CD4-positive, alpha-beta memory T cell (primary cell): ENCODE measurements at regions not wholly inside any gene's neighbourhood (a gene's known extent, or its start where the extent isn't known, plus 50 kb on each side); places are given as distances from the start of the nearest gene placed in this dataset.
"Not testable (repeated sequence)": the region's sequence is repeated elsewhere in the genome, so short reads cannot be mapped to it uniquely, and the experiment has no call there.

Source experiments
- CTCF ChIA-PET: fragments of 350-600 bp; sonication (Branson Sonifier 250); formaldehyde crosslinking; loops from one replicate; lab custom pipeline; 2021; ENCODE audit warnings: inconsistent platforms; ENCODE audit not compliant: partially characterized antibody; lab: Charles Lee
- POLR2A ChIA-PET: fragments of 350-600 bp; sonication (Branson Sonifier 250); formaldehyde crosslinking; loops from one replicate; lab custom pipeline; 2021; ENCODE audit not compliant: partially characterized antibody; lab: Charles Lee
- DNase-seq, 5 donors: peaks; one replicate each; pipeline versions ENCODE4 v3.0.0 to v3.0.0-alpha.2; 2020 to 2022; ENCODE audit warnings: mixed read lengths in 1 of 5
- H3K27ac ChIP-seq: one replicate; pipeline ENCODE4 v1.7.0; 2013; ENCODE audit warnings: low read depth, low read length
- H3K27me3 ChIP-seq: 2 replicates; pipeline ENCODE4 v1.7.0; 2013; ENCODE audit warnings: mild to moderate bottlenecking, low read length, moderate library complexity; ENCODE audit not compliant: insufficient read depth
- H3K36me3 ChIP-seq: 2 replicates; pipeline ENCODE4 v1.7.0; 2013; ENCODE audit warnings: mild to moderate bottlenecking, low read length, moderate library complexity; ENCODE audit not compliant: insufficient read depth
- H3K4me1 ChIP-seq: 2 replicates; pipeline ENCODE4 v1.7.0; 2013; ENCODE audit warnings: mild to moderate bottlenecking, low read length, moderate library complexity; ENCODE audit not compliant: insufficient read depth
- H3K4me3 ChIP-seq, 2 donors: one replicate each; pipeline ENCODE4 v1.7.0; 2013; ENCODE audit warnings: low read length in 2 of 2, mild to moderate bottlenecking in 1 of 2
- H3K9me3 ChIP-seq, 2 donors: one replicate each; pipeline ENCODE4 v1.7.0; 2013; ENCODE audit warnings: low read length in 2 of 2, control low read depth in 1 of 2; ENCODE audit not compliant: control insufficient read depth in 1 of 2
- H3K27ac Mint-ChIP-seq, 7 donors: one replicate each; pipeline ENCODE4 v1.8.0; 2020 to 2021; ENCODE audit warnings: mixed read lengths in 7 of 7, mild to moderate bottlenecking in 6 of 7, inconsistent platforms in 3 of 7, moderate library complexity in 3 of 7
- H3K27me3 Mint-ChIP-seq, 2 donors: one replicate each; pipeline ENCODE4 v1.8.0; 2020 to 2021; ENCODE audit warnings: mixed read lengths in 2 of 2
- H3K36me3 Mint-ChIP-seq, 2 donors: one replicate each; pipeline ENCODE4 v1.8.0; 2020 to 2021; ENCODE audit warnings: mixed read lengths in 2 of 2, inconsistent platforms in 1 of 2, mild to moderate bottlenecking in 1 of 2
- H3K4me1 Mint-ChIP-seq, 4 donors: one replicate each; pipeline ENCODE4 v1.8.0; 2020 to 2021; ENCODE audit warnings: mixed read lengths in 4 of 4, mild to moderate bottlenecking in 1 of 4
- H3K4me3 Mint-ChIP-seq, 8 donors: one replicate each; pipeline ENCODE4 v1.8.0; 2020 to 2021; ENCODE audit warnings: mixed read lengths in 8 of 8, mild to moderate bottlenecking in 7 of 8, moderate library complexity in 6 of 8, inconsistent platforms in 3 of 8
- H3K9me3 Mint-ChIP-seq, 8 donors: one replicate each; pipeline ENCODE4 v1.8.0; 2020 to 2021; ENCODE audit warnings: mixed read lengths in 8 of 8, mild to moderate bottlenecking in 5 of 8, inconsistent platforms in 3 of 8, moderate library complexity in 1 of 8
- intact Hi-C: fragments of 100-400 bp; cut with micrococcal nuclease; formaldehyde crosslinking; loops from one replicate; pipeline ENCODE4 v1.15.1; 2023

DNA sequence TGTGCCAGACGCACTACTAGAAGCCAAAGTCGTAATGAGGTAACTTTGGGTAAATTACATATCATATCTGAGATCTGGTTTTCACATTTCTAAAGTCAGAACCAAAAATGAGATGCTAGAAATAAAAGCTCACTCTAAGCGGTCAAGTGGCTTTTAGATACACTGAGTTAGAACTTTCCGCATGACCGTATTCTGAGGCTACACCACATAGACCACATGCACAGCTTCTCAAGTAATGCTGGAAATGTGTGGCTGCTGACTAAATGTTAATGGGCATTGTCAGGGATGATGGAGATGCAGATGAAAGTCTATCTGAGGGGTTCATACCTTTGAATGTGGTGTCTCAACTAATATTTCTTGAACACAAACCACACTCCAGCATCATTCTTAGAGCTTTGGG lies 316.8 kb downstream of the ANAPC1 start:
- H3K9me3 ChIP-seq, H3K27me3 ChIP-seq, H3K36me3 Mint-ChIP-seq, H3K27ac ChIP-seq, H3K27ac Mint-ChIP-seq, POLR2A ChIA-PET, H3K4me1 Mint-ChIP-seq, H3K4me3 Mint-ChIP-seq, H3K9me3 Mint-ChIP-seq, H3K36me3 ChIP-seq, H3K4me1 ChIP-seq, intact Hi-C loops, CTCF ChIA-PET, H3K4me3 ChIP-seq, DNase-seq, H3K27me3 Mint-ChIP-seq: not testable (repeated sequence)

DNA sequence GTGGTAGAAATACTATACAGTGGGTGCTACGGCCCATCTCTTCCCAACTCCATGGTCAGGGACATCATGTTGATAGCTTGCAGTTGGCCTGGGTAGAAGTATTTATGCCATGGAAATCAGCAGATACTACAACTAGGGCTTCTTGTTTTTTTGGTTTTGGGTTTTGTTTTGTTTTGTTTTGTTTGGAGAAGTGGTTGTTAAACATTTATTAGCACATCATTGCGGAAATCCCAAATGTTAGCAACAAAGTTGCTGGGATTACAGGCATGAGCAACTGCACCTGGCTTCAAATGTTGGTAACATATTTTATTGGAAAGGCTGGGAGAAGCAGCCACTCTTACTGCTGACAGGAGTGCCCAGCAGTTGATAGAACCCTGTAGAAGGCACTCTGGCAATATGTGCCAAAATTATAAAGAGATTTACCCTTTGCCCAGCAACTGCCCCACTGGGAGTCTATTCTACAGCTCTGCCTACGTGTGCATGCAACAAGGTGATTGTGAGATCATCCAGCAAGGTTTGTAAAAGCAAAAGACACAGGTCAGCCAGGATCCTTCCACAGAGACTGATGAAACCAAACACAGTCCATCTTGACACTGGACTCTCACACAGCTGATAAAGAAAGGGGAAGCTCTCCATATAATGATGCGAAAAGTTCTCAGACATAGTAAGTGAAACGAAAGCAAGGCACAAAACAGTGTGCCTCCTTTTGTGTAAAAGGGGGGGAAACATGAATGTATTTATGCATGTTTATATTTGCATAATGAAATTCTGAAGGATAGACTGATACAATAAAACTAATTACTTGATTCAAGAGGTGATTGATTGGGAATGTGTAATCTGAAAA lies 314.4 kb downstream of the ANAPC1 start:
- H3K27me3 ChIP-seq, H3K27ac ChIP-seq, CTCF ChIA-PET, DNase-seq, H3K36me3 ChIP-seq, intact Hi-C loops, H3K4me1 ChIP-seq, H3K4me3 Mint-ChIP-seq, H3K4me3 ChIP-seq, H3K36me3 Mint-ChIP-seq, H3K27me3 Mint-ChIP-seq, H3K9me3 ChIP-seq, H3K4me1 Mint-ChIP-seq, H3K27ac Mint-ChIP-seq, H3K9me3 Mint-ChIP-seq, POLR2A ChIA-PET: not testable (repeated sequence)

DNA sequence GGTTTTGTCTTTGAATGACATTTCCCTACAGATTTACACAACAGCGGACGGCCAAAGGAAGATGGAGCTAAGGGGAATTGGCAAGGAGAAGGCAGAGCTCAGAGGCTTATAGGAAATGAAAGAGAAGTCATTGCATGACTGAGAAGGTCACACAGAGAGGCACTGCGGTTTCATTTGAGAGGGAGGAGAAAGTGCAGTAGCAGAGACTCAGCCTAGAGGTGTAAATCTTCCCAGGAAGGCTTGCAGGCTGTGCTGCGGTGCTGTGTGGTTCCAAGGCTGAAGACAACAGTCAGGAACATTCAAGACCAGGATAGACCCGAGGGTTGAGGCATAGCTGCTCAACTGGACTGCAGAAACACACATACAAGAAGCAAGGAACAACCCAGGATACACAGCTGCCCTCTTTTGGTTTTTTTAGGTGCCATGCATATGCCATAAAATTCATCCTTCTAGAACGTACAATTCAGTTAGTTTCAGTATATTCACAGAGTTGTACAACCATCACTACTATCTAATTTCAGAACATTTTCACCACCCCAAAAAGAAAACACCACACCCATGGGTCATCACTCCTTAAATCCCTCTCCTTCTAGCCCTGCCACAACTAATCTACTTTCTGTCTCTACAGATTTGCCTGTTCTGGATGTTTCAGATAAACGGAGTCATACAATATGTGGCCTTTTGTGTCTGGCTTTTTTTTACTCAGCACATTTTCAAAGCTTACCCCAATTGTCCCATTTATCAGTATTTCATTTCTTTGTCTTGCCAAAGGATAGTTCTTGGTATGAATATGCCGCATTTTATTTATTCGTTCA lies 313.5 kb downstream of the ANAPC1 start:
- H3K27me3 Mint-ChIP-seq, H3K27ac ChIP-seq, intact Hi-C loops, POLR2A ChIA-PET, H3K4me1 Mint-ChIP-seq, H3K9me3 ChIP-seq, H3K9me3 Mint-ChIP-seq, H3K27me3 ChIP-seq, H3K36me3 Mint-ChIP-seq, H3K36me3 ChIP-seq, CTCF ChIA-PET, H3K4me3 ChIP-seq, H3K4me1 ChIP-seq: not testable (repeated sequence)
- Mint-ChIP-seq H3K4me3 (peak overlapping the region in 6 of 8 donors; percentile 35 to 53 (median 51)), H3K27ac (peak overlapping the region in 1 of 7 donors; percentile 8)
- peak in 1 of 5 donors; percentile 1 for DNase-seq

DNA sequence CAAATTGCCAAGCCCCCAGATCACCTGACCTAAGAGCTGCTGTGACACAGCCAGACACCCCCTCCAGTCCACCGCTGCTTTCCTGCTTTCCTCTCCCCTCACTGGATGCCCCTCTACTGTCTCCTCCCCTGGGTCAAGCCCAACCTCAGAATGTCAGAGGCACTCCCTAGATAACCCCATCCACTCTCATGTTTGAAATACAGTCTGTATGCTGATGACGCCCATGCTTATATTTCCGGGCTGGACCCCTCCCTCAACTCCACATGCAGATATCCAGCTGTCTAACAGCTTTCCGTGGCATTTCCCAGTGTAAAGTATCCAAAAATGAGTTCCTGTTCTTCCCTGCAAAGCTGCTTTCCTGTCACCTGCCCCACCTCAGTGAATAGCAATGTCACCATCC lies 309.2 kb downstream of the ANAPC1 start:
- DNase-seq, CTCF ChIA-PET, H3K36me3 ChIP-seq, H3K9me3 ChIP-seq, H3K27ac ChIP-seq, H3K4me1 ChIP-seq, H3K27ac Mint-ChIP-seq, H3K4me3 ChIP-seq, intact Hi-C loops, H3K36me3 Mint-ChIP-seq, POLR2A ChIA-PET, H3K27me3 Mint-ChIP-seq, H3K9me3 Mint-ChIP-seq, H3K27me3 ChIP-seq, H3K4me1 Mint-ChIP-seq, H3K4me3 Mint-ChIP-seq: not testable (repeated sequence)

DNA sequence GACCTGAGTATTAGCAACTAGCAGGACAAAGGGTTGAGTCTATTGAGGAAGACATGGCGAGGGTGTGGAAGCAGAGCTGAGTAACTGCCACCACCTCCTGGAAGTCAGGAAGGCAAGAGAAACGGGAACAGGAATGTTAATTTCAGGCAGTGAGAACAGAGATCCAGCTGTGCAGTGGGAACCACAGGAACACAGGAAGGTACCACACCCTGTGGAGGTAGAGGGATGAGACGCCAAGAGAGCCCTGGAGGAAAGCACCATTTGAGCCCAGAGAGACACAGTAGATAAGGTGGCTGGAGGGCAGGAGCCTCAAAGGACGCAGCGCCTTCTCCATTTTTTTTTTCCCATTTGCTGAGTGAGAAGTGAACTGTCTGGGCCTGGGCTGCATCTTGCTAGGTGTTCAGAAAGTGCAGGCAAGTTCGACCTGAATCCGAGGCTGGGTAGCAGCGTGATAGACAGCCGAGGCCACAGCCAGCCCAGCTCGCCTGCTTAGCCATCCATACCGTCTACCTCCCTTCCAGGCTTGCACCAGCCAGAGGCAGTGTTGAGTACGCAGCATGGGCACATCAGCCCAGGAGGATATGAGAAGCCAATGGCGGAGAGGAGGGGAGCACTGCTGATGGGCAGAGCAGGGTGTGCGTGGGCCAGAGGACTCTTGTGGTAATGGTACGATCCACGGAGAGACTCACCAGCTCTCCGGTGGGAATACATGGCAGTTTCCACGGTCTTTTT lies 306.7 kb downstream of the ANAPC1 start:
- intact Hi-C loops, result not testable (repeated sequence)

DNA sequence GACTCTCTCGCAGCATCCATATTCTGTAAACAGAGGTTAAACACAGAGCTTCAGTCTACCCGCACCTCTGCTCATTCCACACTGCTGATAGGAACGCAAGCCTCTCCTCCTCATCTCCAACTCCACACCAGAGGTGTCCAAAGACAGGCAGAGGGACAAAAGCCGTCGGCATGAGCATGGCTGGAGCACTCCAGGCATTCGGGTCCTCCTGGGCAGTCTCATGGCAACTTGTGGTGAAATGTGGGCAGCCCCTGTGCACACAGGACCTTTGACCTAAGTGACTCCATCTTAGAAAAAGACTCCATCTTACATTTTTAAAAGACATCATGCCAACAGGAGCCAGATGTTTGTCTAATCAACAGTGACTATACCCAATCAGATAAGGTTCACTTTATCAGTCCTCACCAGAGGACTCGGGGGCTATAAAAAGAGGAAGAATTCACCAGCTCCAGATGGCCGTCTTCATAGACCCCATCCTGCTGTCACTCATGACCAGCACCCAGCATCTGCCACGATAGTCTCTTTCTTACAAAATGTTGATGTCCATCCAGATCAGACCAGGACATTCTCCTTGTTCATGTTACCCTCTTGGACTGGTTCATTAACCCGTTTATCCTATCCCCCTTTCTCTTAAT lies 304.4 kb downstream of the ANAPC1 start:
- H3K9me3 Mint-ChIP-seq, H3K4me1 Mint-ChIP-seq, H3K4me1 ChIP-seq, H3K27ac Mint-ChIP-seq, H3K36me3 Mint-ChIP-seq, intact Hi-C loops, CTCF ChIA-PET, DNase-seq, H3K4me3 Mint-ChIP-seq, H3K27me3 Mint-ChIP-seq, H3K36me3 ChIP-seq, POLR2A ChIA-PET, H3K4me3 ChIP-seq, H3K27me3 ChIP-seq, H3K9me3 ChIP-seq, H3K27ac ChIP-seq: not testable (repeated sequence)

More for the DNA sequence above, 306.7 kb downstream of the ANAPC1 start:
- POLR2A ChIA-PET, H3K36me3 Mint-ChIP-seq, H3K27me3 Mint-ChIP-seq, DNase-seq, H3K9me3 ChIP-seq, CTCF ChIA-PET, H3K9me3 Mint-ChIP-seq, H3K4me1 ChIP-seq, H3K36me3 ChIP-seq, H3K27ac ChIP-seq, H3K4me3 ChIP-seq, H3K27ac Mint-ChIP-seq, H3K4me1 Mint-ChIP-seq, H3K4me3 Mint-ChIP-seq, H3K27me3 ChIP-seq: not testable (repeated sequence)

DNA sequence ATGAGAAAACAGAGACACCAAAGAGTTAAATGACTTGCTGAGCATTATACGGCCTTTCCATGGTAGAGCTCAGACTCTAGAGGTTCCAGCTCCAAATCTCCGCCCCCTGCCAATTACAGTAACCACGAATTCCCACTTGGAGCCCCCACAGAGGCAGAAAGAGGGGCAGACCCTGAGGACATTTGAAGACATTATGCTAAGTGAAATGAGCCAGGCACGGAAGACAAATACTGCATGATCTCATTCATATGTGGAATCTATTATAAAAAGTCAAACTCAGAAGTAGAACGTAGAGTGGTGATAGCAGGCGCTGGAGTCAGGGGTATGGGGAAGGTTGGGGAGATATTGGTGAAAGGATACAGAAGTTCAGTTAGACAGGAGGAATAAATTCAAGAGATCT lies 303.4 kb downstream of the ANAPC1 start:
- intact Hi-C loops, H3K4me3 Mint-ChIP-seq, H3K36me3 Mint-ChIP-seq, H3K4me1 ChIP-seq, H3K27me3 Mint-ChIP-seq, H3K4me1 Mint-ChIP-seq, H3K9me3 Mint-ChIP-seq, H3K27me3 ChIP-seq, POLR2A ChIA-PET, H3K27ac ChIP-seq, H3K36me3 ChIP-seq, H3K9me3 ChIP-seq, H3K4me3 ChIP-seq, CTCF ChIA-PET, H3K27ac Mint-ChIP-seq, DNase-seq: not testable (repeated sequence)
